ENCODE measurements at regions not wholly inside any gene's neighbourhood (a gene's known extent, or its start where the extent isn't known, plus 50 kb on each side); places are given as distances from the start of the nearest gene placed in this dataset.
A peak's percentile ranks its signal among the peaks of the same experiment; 100 is the strongest.

DNA sequence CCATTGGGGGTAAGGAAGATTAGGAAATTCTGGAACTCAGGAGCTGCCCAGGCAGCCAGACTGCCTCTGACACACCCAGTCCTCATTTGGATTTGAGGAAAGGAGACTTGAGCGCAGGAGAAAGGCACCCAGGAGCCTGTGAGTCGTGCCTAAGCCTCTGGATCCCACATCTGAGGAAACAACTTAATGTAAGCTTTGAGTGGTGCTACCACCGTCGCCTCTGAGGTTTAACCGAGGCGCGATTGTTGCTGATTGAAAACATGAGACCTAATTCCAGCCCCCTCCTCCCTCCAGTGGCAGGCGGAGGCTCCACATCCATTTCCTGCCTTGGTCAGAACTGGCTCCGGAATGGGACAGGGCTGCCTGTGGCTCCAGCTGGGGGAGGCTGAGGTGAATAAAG, 176.7 kb upstream of the PKDCC start:
- TF ChIP-seq, protein P1, sequence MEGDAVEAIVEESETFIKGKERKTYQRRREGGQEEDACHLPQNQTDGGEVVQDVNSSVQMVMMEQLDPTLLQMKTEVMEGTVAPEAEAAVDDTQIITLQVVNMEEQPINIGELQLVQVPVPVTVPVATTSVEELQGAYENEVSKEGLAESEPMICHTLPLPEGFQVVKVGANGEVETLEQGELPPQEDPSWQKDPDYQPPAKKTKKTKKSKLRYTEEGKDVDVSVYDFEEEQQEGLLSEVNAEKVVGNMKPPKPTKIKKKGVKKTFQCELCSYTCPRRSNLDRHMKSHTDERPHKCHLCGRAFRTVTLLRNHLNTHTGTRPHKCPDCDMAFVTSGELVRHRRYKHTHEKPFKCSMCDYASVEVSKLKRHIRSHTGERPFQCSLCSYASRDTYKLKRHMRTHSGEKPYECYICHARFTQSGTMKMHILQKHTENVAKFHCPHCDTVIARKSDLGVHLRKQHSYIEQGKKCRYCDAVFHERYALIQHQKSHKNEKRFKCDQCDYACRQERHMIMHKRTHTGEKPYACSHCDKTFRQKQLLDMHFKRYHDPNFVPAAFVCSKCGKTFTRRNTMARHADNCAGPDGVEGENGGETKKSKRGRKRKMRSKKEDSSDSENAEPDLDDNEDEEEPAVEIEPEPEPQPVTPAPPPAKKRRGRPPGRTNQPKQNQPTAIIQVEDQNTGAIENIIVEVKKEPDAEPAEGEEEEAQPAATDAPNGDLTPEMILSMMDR (IDR thresholded peaks at IDR 0.05; ENCODE audit: low read depth, low read length) = peak; percentile 21
- DNase-seq (ENCODE audit: extremely low read depth, low read depth) = no peak

DNA sequence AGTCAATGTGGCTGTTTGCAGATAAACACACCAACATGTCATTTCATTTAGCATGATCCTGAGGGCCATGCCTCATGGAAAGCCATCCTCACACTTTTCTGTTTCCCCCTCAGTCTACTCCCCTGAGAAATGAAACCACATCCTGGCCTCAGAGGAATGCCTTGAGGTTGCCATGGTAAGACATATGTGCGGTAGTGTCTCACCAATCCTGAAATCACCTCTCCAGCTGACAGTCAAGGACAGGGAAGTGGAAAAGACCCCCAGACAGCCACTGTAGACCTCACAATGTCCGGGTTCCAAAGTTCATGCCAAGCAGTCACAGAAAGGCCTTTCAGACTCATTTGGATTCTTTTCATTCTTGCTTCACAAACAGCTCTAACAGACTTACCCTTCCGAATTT, 175.2 kb upstream of the PKDCC start:
- no peak for DNase-seq (ENCODE audit: extremely low read depth, low read depth)

DNA sequence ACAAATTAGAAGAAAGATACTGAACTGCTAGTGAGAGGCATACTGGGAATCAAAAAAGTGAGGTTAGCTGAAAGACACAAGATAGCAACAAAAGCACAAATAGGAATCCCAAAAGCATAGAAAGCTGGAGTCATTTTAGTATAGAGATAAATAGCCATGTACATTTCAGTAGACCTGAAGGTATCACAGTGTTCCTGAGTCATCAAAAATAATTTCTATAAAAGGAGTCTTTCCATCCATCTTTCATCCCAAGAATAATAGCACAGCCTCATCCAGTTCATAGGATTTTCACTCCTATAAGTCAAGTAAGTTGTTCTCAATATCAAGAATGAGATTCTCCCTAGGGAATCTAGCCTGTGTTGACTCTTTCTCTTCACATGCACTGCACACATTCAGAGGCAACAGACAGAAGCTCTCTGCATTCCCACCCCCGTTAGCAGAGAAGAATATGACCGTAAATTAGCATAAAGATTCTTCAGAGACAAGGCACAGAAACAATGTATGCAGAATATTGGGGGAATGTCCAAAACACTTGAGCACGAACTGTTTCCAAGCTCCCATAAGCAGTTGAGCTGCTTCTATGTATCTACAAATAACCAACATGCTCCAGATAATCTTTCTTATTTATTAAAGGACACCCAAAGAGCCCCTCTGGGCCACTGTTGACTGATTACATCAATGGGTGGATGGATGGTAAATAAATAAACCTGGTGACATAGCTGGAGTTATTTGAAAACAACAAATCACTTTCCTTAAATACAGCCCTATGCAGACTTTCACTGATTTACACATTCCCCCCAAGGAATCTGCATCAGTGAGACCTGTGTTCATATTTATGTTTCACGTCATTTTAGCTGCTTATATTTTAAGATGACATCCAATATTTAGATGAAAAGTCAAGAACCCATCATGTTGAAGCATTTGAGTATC, 174.5 kb upstream of the PKDCC start:
- no peak for DNase-seq (ENCODE audit: extremely low read depth, low read depth)
- TF ChIP-seq, protein P1 (IDR thresholded peaks at IDR 0.05; ENCODE audit: low read depth, low read length) = no peak

More for the DNA sequence above, 175.2 kb upstream of the PKDCC start:
- TF ChIP-seq, protein P1 (IDR thresholded peaks at IDR 0.05; ENCODE audit: low read depth, low read length) = no peak

DNA sequence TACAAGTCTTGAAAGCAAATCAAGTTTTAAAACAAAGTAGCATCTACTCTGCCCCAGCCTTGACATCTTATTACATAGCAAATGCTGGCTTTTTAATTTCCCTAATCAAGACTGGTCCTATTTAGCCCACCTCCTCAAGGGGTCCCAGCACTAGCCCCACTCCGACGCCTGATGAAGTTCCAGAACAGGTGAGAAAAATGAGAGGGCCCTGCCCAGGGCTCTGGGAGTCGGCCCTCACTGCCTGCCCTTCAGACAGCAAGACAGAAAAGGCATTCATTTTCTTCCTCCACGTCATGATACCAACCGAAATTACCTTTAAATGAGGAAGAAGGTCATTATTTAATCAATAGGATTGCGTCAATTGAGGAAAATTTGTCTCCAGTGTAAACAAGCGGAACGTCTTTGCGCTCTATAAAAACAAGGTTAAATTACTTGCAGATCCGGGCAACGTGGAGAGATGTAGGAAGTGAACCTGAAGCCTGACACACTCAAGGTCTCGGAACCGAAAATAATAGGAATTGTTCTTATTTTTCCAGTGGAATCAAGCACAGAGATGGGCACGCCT, 170.6 kb upstream of the PKDCC start:
- DNase-seq (ENCODE audit: extremely low read depth, low read depth) = no peak
- TF ChIP-seq, protein P1 (IDR thresholded peaks at IDR 0.05; ENCODE audit: low read depth, low read length) = no peak

- TF ChIP-seq, protein P1 (IDR thresholded peaks at IDR 0.05; ENCODE audit: low read depth, low read length) = no peak
- no peak for DNase-seq (ENCODE audit: extremely low read depth, low read depth)
Measured at GRCh38 chr2:41878056-41878455, 169.8 kb upstream of the PKDCC start.

DNA sequence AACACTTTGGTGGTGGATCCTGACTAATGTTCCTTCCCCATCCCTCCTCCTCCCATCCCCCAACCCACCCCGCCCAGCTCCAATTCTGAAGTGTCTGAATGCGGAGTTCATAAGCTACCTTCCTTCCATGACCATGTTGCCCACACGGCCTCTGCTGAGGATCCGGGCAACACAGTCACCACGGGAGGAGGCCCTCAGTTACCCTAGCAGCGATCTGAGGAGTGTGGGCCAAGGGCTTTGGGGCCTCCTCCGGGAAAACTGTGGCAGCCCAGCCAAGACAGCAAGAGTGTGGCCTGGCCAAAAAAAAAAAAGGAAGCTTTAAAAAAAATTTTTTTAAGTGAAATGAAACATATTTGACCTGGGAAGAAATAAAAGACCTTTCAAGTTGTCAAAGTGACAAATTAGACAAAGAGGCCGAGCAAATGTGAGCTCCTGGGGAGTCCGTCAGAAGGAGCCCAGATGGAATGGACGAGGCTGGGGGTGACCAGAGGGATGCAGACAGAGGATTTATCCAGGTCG, 169.0 kb upstream of the PKDCC start:
- no peak for DNase-seq (ENCODE audit: extremely low read depth, low read depth)
- TF ChIP-seq, protein P1 (IDR thresholded peaks at IDR 0.05; ENCODE audit: low read depth, low read length) = no peak

All from AG09319 (cell line).